ENCODE measurements at regions not wholly inside any gene's neighbourhood (a gene's known extent, or its start where the extent isn't known, plus 50 kb on each side); places are given as distances from the start of the nearest gene placed in this dataset.

- TF ChIP-seq CTCF (IDR thresholded peaks at IDR 0.05; ENCODE audit: insufficient read depth, low read depth, low read length) (no peak), EZH2 (IDR thresholded peaks at IDR 0.05; ENCODE audit: insufficient read depth, low read length) (no peak)
Observed at GRCh38 chr14:37658156-37658555, 62.7 kb downstream of the TTC6 start.

Data from astrocyte (in vitro differentiated cells and primary cell).